Fibroblast of peridontal ligament (primary cell): ENCODE measurements at regions not wholly inside any gene's neighbourhood (a gene's known extent, or its start where the extent isn't known, plus 50 kb on each side); places are given as distances from the start of the nearest gene placed in this dataset.

Experiments used
- DNase-seq: peaks from one replicate; pipeline ENCODE4 v3.0.0-alpha.2; 2010; ENCODE audit errors: extremely low read depth

- DNase-seq = peak; percentile 81
Observed at GRCh38 chr12:38138225-38139221, 178.1 kb upstream of the ALG10B start.

- no peak for DNase-seq
Observed at GRCh38 chr12:38139456-38139855, 177.1 kb upstream of the ALG10B start.

- DNase-seq = no peak
Observed at GRCh38 chr12:38141239-38141638, 175.3 kb upstream of the ALG10B start.

- no peak for DNase-seq
Observed at GRCh38 chr12:38141861-38142260, 174.7 kb upstream of the ALG10B start.

- no peak for DNase-seq
Observed at GRCh38 chr12:38142974-38143373, 173.6 kb upstream of the ALG10B start.

GRCh38 chr12:38144049-38144448, 172.5 kb upstream of the ALG10B start:
- DNase-seq = no peak

GRCh38 chr12:38144601-38145436, 171.8 kb upstream of the ALG10B start:
- DNase-seq = no peak

GRCh38 chr12:38149395-38150073, 167.0 kb upstream of the ALG10B start:
- DNase-seq = no peak

- no peak for DNase-seq
Observed at GRCh38 chr12:38151991-38152700, 164.4 kb upstream of the ALG10B start.

GRCh38 chr12:38152816-38153736, 163.5 kb upstream of the ALG10B start:
- no peak for DNase-seq

- no peak for DNase-seq
Observed at GRCh38 chr12:38153737-38154061, 162.9 kb upstream of the ALG10B start.

- no peak for DNase-seq
Observed at GRCh38 chr12:38154096-38155019, 162.2 kb upstream of the ALG10B start.

- DNase-seq = no peak
Observed at GRCh38 chr12:38155020-38155395, 161.6 kb upstream of the ALG10B start.

- no peak for DNase-seq
Observed at GRCh38 chr12:38155526-38156496, 160.8 kb upstream of the ALG10B start.

GRCh38 chr12:38156497-38157245, 159.9 kb upstream of the ALG10B start:
- no peak for DNase-seq

- no peak for DNase-seq
Observed at GRCh38 chr12:38157274-38157932, 159.2 kb upstream of the ALG10B start.

GRCh38 chr12:38157933-38158401, 158.6 kb upstream of the ALG10B start:
- no peak for DNase-seq
